Right renal cortex interstitium (tissue), 3 donors: ENCODE measurements at regions not wholly inside any gene's neighbourhood (a gene's known extent, or its start where the extent isn't known, plus 50 kb on each side); places are given as distances from the start of the nearest gene placed in this dataset.
"Not testable (repeated sequence)": the region's sequence is repeated elsewhere in the genome, so short reads cannot be mapped to it uniquely, and the experiment has no call there.

Experiments
- DNase-seq, 3 donors: peaks; one replicate each; pipeline ENCODE4 v3.0.0-alpha.2; 2013; ENCODE audit warnings: low read depth in 3 of 3, low spot score in 2 of 3

DNA sequence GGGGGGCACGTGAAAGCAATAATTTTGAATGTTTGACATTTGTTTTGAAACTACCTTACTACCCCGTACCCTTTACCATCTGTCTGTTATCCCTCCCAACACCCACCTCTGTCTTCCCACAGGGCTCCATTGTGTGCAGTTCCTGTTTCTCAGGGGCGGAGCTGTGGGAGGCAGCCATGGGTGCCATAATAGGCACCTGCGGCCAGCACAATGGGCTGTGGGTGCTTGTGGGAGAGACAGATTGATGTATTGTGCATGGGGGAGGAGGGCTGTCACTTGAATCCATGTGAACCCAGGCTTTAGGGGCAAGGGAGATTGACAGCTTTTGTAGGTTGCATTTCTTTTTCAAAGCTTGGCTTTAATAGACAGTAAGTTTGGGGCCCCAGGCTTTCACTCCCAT, 122.6 kb upstream of the CXorf66 start:
- no peak for DNase-seq

- DNase-seq = no peak
Measured at GRCh38 chrX:140086691-140087090, 121.4 kb upstream of the CXorf66 start.

DNA sequence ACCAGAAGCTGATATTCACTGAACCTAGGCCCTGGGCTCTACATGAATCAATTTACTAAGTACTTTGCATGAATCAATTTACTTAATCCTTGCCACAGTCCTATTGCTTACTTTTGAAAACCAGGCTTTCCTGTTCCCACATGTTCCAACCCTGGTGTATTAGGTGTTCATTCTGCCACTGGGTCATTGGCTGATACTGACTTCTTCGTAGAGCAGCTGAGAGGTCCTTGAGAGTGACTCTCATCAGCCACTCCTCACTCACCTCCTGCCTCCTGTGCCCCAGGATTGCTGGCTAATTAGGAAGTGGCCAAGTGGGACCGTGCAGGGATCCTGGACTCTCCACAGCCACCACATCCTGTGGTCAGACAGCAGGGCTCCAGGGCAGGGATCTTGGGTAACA, 109.5 kb upstream of the CXorf66 start:
- not testable (repeated sequence) for DNase-seq

GRCh38 chrX:140071037-140071436, 105.7 kb upstream of the CXorf66 start:
- no peak for DNase-seq

GRCh38 chrX:140065961-140066662, 100.8 kb upstream of the CXorf66 start:
- DNase-seq = no peak

DNA sequence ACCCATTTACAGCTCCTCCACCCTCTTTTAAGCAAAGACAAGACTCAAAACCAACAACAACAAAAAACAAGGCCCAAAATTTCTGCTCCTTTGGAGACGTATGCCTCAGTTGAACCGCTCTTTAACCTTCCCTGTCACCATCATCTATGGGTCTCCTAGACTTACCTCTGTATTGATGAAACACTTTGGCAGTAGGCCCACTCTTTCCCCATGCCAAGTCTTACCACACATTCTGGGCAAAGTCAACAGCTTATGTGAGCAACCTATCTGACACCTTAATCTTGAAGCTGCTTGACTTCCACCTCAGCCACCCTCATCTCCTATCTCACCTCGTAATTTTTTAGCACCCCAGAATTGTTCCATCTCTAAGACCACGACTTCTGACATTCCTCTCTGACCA, 99.7 kb upstream of the CXorf66 start:
- DNase-seq = no peak

GRCh38 chrX:140057001-140057411, 91.7 kb upstream of the CXorf66 start:
- DNase-seq = peak; percentile 27 to 41 (median 38)

DNA sequence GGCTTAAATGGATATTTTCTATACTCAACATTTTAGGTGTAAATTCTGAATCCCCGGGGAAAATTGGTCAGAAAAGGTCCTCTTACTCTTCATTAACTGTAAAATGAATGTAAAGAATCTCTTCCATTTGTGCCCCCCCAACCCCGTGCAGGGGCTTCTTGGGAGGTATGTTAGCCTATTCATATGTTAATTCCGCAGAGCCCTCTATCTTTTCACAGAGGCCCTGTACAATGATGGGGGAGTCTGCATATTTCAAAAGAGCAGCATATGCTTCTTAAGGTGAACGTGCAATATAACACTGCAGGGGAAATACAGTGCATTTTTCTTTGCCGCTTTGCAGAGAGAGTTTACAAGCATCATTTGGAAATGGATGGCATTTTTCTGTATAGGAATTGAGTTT, 88.5 kb upstream of the CXorf66 start:
- DNase-seq = no peak

GRCh38 chrX:140050906-140051305, 85.6 kb upstream of the CXorf66 start:
- DNase-seq = no peak

- DNase-seq = no peak
Measured at GRCh38 chrX:140040386-140040785, 75.1 kb upstream of the CXorf66 start.

DNA sequence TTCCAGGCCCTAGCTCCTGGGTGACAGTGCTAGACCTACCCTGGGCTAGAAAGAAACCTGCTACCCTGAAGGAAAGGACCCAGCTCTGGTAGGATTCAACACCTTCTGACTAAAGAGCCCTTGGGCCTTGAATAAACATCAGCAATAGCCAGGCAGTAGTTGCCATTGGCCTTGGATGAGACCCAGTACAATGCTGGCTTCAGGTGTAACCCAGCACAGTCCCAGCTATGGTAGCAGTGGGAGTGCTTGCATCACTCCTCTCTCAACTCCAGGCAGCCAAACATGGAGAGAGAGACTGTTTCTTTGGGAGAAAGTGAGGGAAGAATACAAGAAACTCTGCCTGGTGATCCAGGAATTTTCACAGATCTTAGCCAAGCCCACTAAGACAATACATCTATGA, 73.5 kb upstream of the CXorf66 start:
- DNase-seq = no peak

DNA sequence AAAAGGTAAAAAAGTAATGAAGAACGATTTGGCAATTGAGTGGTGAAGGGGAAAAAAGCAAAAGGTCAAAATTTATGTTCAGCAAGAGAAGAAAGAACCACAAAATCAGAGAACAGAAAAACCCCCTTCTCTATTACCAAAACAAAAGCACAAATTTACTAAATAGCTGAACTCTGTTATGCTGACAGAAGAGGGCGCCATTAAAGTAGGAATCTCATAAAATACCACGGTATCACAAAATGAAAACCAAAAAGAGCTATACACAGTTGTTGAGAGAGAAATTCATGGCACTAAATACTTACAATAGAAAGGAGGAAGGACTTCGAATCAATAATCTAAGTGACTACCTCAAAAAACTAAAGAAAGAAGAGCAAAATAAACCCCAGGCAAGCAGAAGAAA, 69.6 kb upstream of the CXorf66 start:
- no peak for DNase-seq

DNA sequence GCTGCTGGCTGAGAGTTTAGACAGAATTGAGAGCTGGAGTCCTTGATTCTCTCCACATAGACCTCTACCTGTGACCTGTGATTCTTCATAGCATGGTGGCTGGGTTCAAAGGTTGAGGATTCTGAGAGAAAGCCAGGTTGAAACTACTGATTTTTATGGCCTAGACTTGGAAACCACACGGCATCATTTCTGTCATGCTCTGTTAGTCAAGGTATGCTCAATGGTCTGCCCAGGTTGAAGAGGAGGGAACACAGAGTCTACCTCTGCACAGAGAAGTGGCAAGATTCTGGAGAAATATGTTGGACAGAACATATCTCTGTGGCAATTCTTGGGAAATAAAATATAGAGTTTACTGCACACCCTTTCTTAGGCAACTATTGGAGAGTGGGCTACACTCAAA, 57.2 kb upstream of the CXorf66 start:
- no peak for DNase-seq

- not testable (repeated sequence) for DNase-seq
Measured at GRCh38 chrX:140019134-140019533, 53.8 kb upstream of the CXorf66 start.
